Naive B cell (primary cell): ENCODE measurements at regions not wholly inside any gene's neighbourhood (a gene's known extent, or its start where the extent isn't known, plus 50 kb on each side); places are given as distances from the start of the nearest gene placed in this dataset.
A peak's percentile ranks its signal among the peaks of the same experiment; 100 is the strongest.

Experiments used
- ATAC-seq, 2 donors: fragments of 150-1000 bp; cut with Tn5 transposase; 2 replicates each; pipeline ENCODE4 v1.10.0; 2021; ENCODE audit warnings: low read depth in 2 of 2, mild to moderate bottlenecking in 2 of 2, moderate library complexity in 2 of 2
- DNase-seq: peaks from one replicate; pipeline ENCODE4 v3.0.0; 2022
- H3K27ac Mint-ChIP-seq, 6 donors: one replicate each; pipeline ENCODE4 v1.8.0; 2020 to 2022; ENCODE audit warnings: mild to moderate bottlenecking in 6 of 6, mixed read lengths in 6 of 6, moderate library complexity in 5 of 6, inconsistent platforms in 2 of 6
- H3K27me3 Mint-ChIP-seq, 3 donors: one replicate each; pipeline ENCODE4 v1.8.0; 2021 to 2022; ENCODE audit warnings: mixed read lengths in 3 of 3, mild to moderate bottlenecking in 1 of 3
- H3K36me3 Mint-ChIP-seq, 2 donors: one replicate each; pipeline ENCODE4 v1.8.0; 2020 to 2022; ENCODE audit warnings: mixed read lengths in 2 of 2, inconsistent platforms in 1 of 2, mild to moderate bottlenecking in 1 of 2
- H3K4me1 Mint-ChIP-seq, 3 donors: one replicate each; pipeline ENCODE4 v1.8.0; 2020 to 2022; ENCODE audit warnings: mixed read lengths in 3 of 3, inconsistent platforms in 1 of 3, mild to moderate bottlenecking in 1 of 3, moderate library complexity in 1 of 3
- H3K4me3 Mint-ChIP-seq, 8 donors: one replicate each; pipeline ENCODE4 v1.8.0; 2020 to 2022; ENCODE audit warnings: mild to moderate bottlenecking in 8 of 8, mixed read lengths in 8 of 8, moderate library complexity in 8 of 8, inconsistent platforms in 2 of 8
- H3K9me3 Mint-ChIP-seq, 7 donors: one replicate each; pipeline ENCODE4 v1.8.0; 2020 to 2022; ENCODE audit warnings: mixed read lengths in 7 of 7, mild to moderate bottlenecking in 5 of 7, inconsistent platforms in 2 of 7, moderate library complexity in 1 of 7

DNA sequence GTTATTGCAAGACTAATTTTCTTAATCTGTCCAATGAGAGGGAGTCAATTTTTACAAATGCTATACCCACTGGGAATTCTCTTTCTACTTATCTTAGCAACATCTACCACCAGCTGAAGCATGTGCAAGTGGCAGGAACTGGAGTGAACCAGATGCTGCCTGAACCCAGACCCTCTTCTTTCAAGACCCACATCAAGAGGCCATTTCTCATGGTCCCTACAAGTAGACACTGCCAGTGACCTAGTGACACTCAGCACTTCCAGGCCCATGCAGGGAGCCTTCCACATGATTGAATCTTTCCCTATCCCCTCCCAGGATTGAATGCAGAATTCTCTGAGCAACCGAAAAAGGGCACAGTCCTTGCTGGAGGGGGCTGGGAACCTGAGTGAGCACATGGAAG lies 148.2 kb upstream of the ADAMTS16 start:
- no peak for DNase-seq
- Mint-ChIP-seq H3K4me1 (no peaks in the 10 kb centered on the region), H3K27me3 (no peaks in the 10 kb centered on the region), H3K9me3 (peaks cover 0 to 6% (median 0%) of the 10 kb centered on the region in 7 donors), H3K4me3 (no peak overlapping the region), H3K36me3 (no peaks in the 10 kb centered on the region), H3K27ac (no peak overlapping the region)
- ATAC-seq: no peak

DNA sequence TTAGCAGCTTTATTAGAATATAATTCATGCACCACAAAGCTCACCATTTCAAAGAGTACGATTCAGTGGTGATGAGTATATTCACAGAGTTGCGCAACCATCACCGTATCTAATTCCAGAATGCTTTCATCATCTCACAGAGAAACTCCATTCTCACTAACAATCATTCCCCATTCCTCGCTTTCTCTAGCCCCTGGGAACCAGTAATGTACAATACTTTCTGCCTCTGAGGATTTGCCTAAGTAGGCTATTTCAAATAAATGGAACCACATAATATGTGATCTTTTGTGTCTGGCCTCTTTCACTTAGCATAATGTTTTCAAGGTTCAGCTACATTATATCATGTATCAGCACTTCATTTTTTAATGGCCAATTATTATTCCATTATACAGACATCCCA lies 145.1 kb upstream of the ADAMTS16 start:
- no peak for ATAC-seq
- Mint-ChIP-seq H3K27ac (no peak overlapping the region), H3K9me3 (peaks cover 0 to 8% (median 3%) of the 10 kb centered on the region in 7 donors), H3K36me3 (no peaks in the 10 kb centered on the region), H3K4me1 (no peaks in the 10 kb centered on the region), H3K4me3 (no peak overlapping the region), H3K27me3 (no peaks in the 10 kb centered on the region)
- no peak for DNase-seq

DNA sequence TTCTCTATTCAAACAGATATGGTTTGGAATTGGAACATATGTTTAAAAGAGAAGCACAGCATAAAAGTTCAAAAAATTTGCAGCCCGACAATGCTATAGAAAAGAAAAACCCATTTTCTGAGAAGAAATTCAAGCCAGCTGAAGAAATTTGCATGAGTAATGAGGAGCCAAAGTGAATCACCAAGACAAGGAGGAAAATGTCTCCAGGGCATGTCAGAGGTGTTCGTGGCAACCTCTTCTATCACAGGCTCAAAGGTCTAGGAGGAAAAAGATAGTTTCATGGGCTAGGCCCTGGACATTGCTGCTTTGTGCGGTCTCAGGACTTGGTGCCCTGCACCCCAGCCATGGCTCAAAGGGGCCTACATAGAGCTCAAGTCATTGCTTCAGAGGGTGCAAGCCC lies 134.8 kb upstream of the ADAMTS16 start:
- H3K4me3 Mint-ChIP-seq: no peak overlapping the region
- H3K4me1 Mint-ChIP-seq: no peaks in the 10 kb centered on the region
- peaks cover 2 to 12% (median 7%) of the 10 kb centered on the region in 7 donors for H3K9me3 Mint-ChIP-seq
- H3K36me3 Mint-ChIP-seq: no peaks in the 10 kb centered on the region
- H3K27me3 Mint-ChIP-seq: no peaks in the 10 kb centered on the region
- H3K27ac Mint-ChIP-seq: no peak overlapping the region
- ATAC-seq (no peak), DNase-seq (no peak)

DNA sequence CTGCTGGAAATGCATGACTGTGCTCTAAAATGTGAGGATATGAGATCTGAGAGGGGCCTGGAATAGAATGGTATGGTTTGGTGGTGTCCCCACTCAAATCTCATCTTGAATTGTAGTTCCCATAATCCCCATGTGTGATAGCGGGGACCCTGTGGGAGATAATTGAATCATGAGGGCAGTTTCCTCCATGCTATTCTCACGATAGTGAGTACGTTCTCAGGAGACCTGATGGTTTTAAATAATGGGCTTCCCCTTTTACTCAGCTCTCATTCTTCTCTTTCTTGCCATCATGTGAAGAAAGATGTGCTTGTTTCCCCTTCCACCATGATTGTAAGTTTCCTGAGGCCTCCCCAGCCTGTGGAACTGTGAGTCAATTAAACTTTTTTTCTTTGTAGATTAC lies 133.6 kb upstream of the ADAMTS16 start:
- ATAC-seq (no peak), DNase-seq (no peak)
- no peak overlapping the region for H3K27ac Mint-ChIP-seq
- H3K27me3 Mint-ChIP-seq: no peaks in the 10 kb centered on the region
- H3K36me3 Mint-ChIP-seq: no peaks in the 10 kb centered on the region
- H3K4me3 Mint-ChIP-seq: no peak overlapping the region
- peaks cover 2 to 19% (median 7%) of the 10 kb centered on the region in 7 donors for H3K9me3 Mint-ChIP-seq
- H3K4me1 Mint-ChIP-seq: no peaks in the 10 kb centered on the region

DNA sequence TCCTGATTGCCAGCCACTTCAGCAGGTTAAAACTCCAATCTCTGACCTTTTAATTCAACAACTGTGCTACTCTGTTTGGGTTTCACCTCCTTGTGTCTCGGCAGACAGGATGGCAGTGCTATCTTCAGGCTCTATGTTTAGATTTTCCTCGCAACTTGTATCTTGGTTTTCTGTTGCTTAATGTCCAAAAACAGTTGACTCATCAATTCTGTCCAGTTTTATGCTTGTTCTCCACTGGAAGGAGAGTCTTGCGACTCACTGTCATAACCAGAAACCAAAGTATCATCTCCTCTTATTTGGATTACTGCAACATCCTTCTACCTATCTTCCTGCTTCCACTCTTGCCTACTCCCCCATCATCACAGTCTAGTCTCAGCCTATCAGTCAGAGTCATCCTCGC lies 130.9 kb upstream of the ADAMTS16 start:
- Mint-ChIP-seq H3K36me3 (no peaks in the 10 kb centered on the region), H3K27me3 (peaks cover 0 to 5% (median 0%) of the 10 kb centered on the region in 3 donors), H3K4me3 (no peak overlapping the region), H3K9me3 (peaks cover 2 to 19% (median 7%) of the 10 kb centered on the region in 7 donors), H3K27ac (no peak overlapping the region), H3K4me1 (no peaks in the 10 kb centered on the region)
- ATAC-seq: no peak
- DNase-seq: no peak

DNA sequence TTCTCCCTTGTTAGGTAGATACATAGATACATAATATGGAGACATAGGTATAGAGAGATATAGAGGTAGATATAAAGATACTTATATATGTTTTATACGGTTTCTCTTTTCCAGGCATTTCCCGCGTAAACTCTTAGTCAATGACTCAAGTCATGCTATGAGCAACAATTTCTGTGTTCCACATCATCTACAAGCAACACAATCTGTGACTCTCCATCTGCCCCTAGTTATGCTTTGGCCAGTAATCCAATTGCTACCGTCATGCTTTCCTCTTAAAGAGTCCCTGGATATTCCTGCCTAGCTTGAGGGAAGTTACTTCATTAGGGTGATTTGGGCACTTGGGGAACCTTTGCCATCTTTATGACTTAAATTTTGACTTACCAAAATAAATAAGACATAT lies 129.0 kb upstream of the ADAMTS16 start:
- Mint-ChIP-seq H3K27ac (no peak overlapping the region), H3K27me3 (peaks cover 0 to 10% (median 5%) of the 10 kb centered on the region in 3 donors), H3K9me3 (peaks cover 4 to 19% (median 7%) of the 10 kb centered on the region in 7 donors), H3K4me1 (no peaks in the 10 kb centered on the region), H3K4me3 (no peak overlapping the region), H3K36me3 (no peaks in the 10 kb centered on the region)
- no peak for ATAC-seq
- DNase-seq: no peak

DNA sequence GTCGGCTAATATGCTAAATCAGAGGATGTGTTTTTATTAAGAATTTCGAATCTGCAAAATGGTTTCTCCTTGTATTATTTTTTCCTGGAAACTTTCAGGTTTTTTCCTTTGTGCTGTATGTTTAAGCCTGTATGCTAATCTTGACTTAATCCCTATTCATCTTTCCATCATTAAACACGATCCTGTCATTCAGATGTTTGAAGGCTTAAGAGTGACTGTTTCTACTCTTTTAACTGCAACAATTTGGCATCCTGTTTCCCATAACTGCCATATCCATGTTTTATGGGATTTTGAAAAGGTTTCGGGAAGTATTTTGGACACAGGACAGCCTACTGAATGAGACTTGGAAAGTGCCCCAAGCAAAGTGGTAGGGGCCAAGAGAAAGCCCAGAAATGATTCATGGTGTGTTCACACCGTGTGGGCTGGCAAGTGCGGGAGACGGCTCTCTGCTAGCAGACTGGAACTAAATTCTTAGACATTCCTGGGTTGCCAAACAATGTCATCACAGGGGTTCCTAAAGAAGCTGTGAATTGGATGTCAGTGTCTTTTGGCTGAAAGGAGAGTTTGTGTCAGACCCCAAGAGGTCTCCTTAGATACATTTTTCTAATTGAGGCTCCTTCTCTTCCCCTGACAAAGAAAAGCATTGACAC lies 125.4 kb upstream of the ADAMTS16 start:
- Mint-ChIP-seq H3K9me3 (peaks cover 3 to 18% (median 9%) of the 10 kb centered on the region in 7 donors), H3K4me1 (no peaks in the 10 kb centered on the region), H3K4me3 (no peak overlapping the region), H3K27me3 (peaks cover 0 to 10% (median 5%) of the 10 kb centered on the region in 3 donors), H3K36me3 (no peaks in the 10 kb centered on the region), H3K27ac (no peak overlapping the region)
- ATAC-seq: no peak
- DNase-seq: no peak

DNA sequence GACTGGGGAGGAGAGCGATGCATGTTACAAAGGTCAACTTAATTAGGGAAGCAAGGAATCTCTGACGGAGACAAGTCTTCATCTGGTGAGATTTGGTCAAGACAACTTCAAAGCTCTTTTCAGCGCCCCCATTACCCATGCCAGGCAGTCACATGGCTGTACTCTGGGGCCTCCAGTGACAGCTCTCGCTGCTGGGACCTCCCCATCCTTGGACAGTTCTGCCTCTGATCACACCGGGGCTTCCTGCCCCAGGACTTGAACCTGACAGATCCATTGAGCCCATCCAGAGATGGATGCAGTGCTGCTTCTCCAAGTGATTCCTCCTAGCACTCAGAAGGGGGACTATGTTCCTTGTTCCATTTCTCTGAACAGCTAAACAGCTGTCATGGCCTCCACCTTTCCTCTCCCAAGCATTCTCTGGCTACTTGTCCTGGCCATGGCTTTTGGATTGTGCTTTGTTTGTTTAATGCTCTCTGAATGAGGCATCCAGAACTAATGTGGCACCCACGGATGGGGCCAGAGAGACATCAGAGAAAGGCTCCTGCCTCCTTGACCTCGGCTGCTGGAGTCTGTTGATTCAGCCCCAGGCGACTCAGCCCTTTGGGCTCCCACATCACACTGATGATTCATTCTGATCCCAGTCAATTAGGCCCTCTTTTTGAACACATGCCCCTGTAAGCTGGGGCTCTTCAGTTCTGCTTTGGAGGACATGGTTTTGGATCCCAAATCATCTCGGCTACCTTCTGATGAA lies 122.1 kb upstream of the ADAMTS16 start:
- peaks cover 2 to 9% (median 6%) of the 10 kb centered on the region in 7 donors for H3K9me3 Mint-ChIP-seq
- DNase-seq (no peak), ATAC-seq (no peak)
- H3K27me3 Mint-ChIP-seq: peaks cover 0 to 10% (median 5%) of the 10 kb centered on the region in 3 donors
- H3K4me1 Mint-ChIP-seq: no peaks in the 10 kb centered on the region
- no peak overlapping the region for H3K4me3 Mint-ChIP-seq
- no peaks in the 10 kb centered on the region for H3K36me3 Mint-ChIP-seq
- no peak overlapping the region for H3K27ac Mint-ChIP-seq

DNA sequence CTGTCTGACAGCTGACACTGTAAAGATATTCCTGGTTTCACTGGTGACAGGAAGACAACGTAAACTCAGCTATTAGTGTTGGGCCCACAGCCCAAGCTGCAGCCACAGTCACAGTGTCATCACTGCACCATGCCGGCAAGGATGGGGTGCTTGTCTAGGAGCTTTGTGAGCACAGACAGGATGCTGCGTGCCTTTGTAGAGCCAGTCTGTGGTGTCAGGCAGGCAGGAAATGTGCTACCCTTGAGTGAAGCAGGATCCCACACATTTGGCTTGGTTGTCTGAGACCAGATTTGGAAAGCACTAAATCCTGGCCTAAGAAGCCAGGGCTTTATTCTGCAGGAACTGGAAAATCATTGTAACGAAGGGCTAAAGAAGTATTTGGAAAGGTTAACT lies 121.6 kb upstream of the ADAMTS16 start:
- Mint-ChIP-seq H3K9me3 (peaks cover 2 to 9% (median 6%) of the 10 kb centered on the region in 7 donors), H3K27me3 (peaks cover 0 to 6% (median 5%) of the 10 kb centered on the region in 3 donors), H3K36me3 (no peaks in the 10 kb centered on the region), H3K27ac (peak overlapping the region in 1 of 6 donors; percentile 12), H3K4me1 (no peaks in the 10 kb centered on the region), H3K4me3 (no peak overlapping the region)
- DNase-seq: no peak
- ATAC-seq: no peak

DNA sequence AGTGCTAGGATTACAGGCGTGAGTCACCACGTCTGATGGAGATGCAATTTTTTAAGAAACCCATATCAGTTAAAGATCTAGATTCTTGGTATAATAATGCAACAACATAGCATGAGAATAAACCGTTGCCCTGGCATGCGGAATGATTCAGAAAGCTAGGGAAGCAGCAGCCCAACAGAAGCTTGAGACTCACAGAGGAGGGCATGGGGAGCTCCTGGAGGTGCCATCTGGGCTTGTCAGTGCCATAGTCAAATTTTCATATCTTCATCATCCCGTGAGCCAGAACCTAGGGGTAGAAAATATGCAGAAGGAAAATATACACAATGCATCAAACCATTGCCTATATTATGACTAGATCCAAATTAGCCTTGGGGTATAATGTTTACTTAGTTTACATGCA lies 118.7 kb upstream of the ADAMTS16 start:
- no peak overlapping the region for H3K4me3 Mint-ChIP-seq
- H3K9me3 Mint-ChIP-seq: peaks cover 0 to 20% (median 14%) of the 10 kb centered on the region in 7 donors
- no peaks in the 10 kb centered on the region for H3K36me3 Mint-ChIP-seq
- ATAC-seq (no peak), DNase-seq (no peak)
- peaks cover 0 to 8% (median 0%) of the 10 kb centered on the region in 3 donors for H3K4me1 Mint-ChIP-seq
- no peaks in the 10 kb centered on the region for H3K27me3 Mint-ChIP-seq
- peak overlapping the region in 1 of 6 donors; percentile 28 for H3K27ac Mint-ChIP-seq

DNA sequence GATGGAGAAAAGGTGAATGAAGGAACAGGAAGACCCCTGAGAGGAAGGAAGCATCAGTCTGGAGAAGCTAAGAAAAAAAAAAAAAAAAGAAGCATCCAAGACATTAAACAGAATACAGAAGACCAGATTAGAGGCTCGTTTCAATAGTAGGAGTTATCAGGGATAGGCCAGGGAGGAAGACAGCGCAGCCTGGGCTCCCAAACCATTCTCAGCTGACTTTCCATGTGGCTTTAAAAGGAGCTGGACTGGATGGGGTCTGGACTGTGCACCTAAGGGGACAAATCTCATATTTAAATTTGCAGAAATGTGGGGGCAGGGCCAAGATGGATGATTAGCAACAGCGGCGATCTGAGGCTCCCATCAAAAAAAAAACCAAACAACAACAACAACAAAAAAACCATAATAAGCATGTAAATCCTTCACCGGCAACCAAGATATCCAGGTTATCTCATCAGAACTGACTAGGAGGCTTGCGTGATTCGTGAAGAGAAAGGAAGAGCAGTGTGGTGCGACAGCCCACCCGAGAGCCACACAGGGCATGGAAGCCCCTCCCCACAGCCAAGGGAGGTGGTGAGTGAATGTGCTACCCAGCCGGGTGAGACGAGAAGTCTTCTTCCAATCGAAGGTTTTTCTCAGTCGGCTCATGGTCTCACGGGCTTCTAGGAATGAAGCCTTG lies 114.9 kb upstream of the ADAMTS16 start:
- Mint-ChIP-seq H3K9me3 (peaks cover 0 to 20% (median 19%) of the 10 kb centered on the region in 7 donors), H3K27ac (peak overlapping the region in 1 of 6 donors; percentile 9), H3K36me3 (no peaks in the 10 kb centered on the region), H3K4me3 (peak overlapping the region in 1 of 8 donors; percentile 65), H3K4me1 (peaks cover 0 to 8% (median 0%) of the 10 kb centered on the region in 3 donors), H3K27me3 (no peaks in the 10 kb centered on the region)
- no peak for ATAC-seq
- DNase-seq: no peak

DNA sequence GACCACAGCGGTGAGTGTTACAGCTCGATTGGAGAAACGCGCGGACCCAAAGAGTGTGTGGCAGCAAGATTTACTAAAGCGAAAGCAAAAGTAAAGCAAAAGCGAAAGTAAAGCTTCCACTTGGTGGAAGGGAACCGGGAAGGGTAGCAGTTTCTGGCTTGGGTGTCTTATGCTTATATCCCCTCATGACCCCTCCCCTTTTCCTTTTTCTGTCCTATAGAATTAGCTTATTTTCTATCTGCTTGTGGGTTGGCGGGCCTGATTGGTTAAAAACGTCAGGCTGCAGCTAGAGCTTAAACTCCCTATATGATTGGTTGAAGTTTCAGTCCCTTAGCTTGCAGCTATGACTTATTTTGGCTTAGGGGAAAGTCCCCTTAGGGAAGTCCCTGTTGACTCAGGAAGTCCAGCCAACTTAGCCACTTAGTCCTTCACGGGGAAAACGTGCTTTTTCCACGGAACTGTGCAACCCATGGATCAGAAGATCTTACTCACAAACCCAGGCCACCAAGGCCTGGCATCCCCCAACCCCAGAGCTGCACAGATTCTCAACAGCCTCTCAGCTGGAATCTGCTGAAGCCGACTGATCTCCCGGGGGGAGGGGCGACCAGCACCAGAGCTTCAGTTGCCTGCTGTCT lies 114.2 kb upstream of the ADAMTS16 start:
- Mint-ChIP-seq H3K4me1 (peaks cover 0 to 8% (median 0%) of the 10 kb centered on the region in 3 donors), H3K9me3 (peaks cover 3 to 24% (median 19%) of the 10 kb centered on the region in 7 donors), H3K36me3 (no peaks in the 10 kb centered on the region), H3K27ac (no peak overlapping the region), H3K27me3 (no peaks in the 10 kb centered on the region), H3K4me3 (no peak overlapping the region)
- DNase-seq: no peak
- ATAC-seq: no peak

DNA sequence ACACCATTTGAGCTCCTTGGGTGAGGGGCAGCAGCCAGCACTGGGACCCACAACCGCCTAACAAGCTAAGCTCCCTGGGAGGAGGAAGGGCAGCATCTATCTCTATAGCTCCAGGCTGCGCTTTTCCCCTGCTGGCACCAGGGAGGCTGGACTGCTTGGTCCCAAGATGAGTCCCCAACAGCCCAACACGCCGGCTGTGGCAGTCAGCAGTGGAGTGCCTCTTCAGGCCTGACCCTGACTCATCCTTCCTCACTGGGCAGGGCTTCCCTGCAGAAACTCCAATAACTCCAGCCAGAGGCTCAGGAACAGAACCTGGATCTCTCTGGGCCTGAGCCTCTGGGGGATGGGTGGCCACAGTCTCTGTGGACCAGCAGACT lies 113.7 kb upstream of the ADAMTS16 start:
- Mint-ChIP-seq H3K4me3 (no peak overlapping the region), H3K27ac (no peak overlapping the region), H3K27me3 (no peaks in the 10 kb centered on the region), H3K36me3 (no peaks in the 10 kb centered on the region), H3K4me1 (peaks cover 0 to 8% (median 0%) of the 10 kb centered on the region in 3 donors), H3K9me3 (peaks cover 3 to 24% (median 19%) of the 10 kb centered on the region in 7 donors)
- DNase-seq (no peak), ATAC-seq (no peak)
